ENCODE measurements at regions not wholly inside any gene's neighbourhood (a gene's known extent, or its start where the extent isn't known, plus 50 kb on each side); places are given as distances from the start of the nearest gene placed in this dataset.

DNA sequence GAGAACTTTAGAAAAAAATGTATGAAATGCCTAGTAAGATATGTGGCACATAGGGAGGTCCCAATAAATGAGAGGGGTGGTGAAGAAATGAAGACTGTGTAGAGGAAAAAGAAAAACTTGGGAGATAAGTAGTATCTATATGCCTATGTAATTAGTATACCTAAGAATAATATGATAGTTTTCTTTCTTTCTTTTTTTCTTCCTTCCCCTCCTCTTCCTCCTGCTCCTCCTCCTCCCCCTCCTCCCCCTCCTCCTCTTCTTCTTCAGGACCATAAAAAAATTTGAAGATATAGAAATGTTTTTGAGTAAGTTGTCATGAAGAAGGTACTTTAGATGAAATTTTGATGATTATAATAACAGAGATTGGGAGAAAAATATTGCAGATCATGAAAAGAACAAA lies 857.4 kb downstream of the MAT2B start:
- H3K9ac ChIP-seq (ENCODE audit: low read length) = no peak overlapping the region
- H3K36me3 ChIP-seq (ENCODE audit: insufficient read depth, low read length) = no peaks in the 10 kb centered on the region
- H3K4me1 ChIP-seq (ENCODE audit: insufficient read depth, low read length, severe bottlenecking) = no peaks in the 10 kb centered on the region
- no peaks in the 10 kb centered on the region for H3K9me2 ChIP-seq (ENCODE audit: low read depth, low read length)
- no peaks in the 10 kb centered on the region for H4K20me1 ChIP-seq (ENCODE audit: insufficient read depth, low read length)
- no peaks in the 10 kb centered on the region for H3F3A ChIP-seq (ENCODE audit: insufficient read depth, low read length)
- H3K9me3 ChIP-seq (ENCODE audit: low read length) = no peaks in the 10 kb centered on the region
- H3K4me2 ChIP-seq (ENCODE audit: low read length) = no peak overlapping the region
- no peak overlapping the region for H3K27ac ChIP-seq (ENCODE audit: low read depth, low read length, poor library complexity, severe bottlenecking)
- no peak overlapping the region for H3K4me3 ChIP-seq (ENCODE audit: low read depth, low read length, poor library complexity, severe bottlenecking)
- H3K79me2 ChIP-seq (ENCODE audit: insufficient read depth, low read length) = no peaks in the 10 kb centered on the region
- no peak for TF ChIP-seq EZH2 (IDR thresholded peaks at IDR 0.05; ENCODE audit: borderline replicate concordance, low read length)
- TF ChIP-seq, protein P1, sequence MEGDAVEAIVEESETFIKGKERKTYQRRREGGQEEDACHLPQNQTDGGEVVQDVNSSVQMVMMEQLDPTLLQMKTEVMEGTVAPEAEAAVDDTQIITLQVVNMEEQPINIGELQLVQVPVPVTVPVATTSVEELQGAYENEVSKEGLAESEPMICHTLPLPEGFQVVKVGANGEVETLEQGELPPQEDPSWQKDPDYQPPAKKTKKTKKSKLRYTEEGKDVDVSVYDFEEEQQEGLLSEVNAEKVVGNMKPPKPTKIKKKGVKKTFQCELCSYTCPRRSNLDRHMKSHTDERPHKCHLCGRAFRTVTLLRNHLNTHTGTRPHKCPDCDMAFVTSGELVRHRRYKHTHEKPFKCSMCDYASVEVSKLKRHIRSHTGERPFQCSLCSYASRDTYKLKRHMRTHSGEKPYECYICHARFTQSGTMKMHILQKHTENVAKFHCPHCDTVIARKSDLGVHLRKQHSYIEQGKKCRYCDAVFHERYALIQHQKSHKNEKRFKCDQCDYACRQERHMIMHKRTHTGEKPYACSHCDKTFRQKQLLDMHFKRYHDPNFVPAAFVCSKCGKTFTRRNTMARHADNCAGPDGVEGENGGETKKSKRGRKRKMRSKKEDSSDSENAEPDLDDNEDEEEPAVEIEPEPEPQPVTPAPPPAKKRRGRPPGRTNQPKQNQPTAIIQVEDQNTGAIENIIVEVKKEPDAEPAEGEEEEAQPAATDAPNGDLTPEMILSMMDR (IDR thresholded peaks at IDR 0.05; ENCODE audit: low read length) = no peak
- H3K27me3 ChIP-seq (ENCODE audit: insufficient read depth, low read length) = no peaks in the 10 kb centered on the region
- no peak overlapping the region for H2AFZ ChIP-seq (ENCODE audit: low read length)

DNA sequence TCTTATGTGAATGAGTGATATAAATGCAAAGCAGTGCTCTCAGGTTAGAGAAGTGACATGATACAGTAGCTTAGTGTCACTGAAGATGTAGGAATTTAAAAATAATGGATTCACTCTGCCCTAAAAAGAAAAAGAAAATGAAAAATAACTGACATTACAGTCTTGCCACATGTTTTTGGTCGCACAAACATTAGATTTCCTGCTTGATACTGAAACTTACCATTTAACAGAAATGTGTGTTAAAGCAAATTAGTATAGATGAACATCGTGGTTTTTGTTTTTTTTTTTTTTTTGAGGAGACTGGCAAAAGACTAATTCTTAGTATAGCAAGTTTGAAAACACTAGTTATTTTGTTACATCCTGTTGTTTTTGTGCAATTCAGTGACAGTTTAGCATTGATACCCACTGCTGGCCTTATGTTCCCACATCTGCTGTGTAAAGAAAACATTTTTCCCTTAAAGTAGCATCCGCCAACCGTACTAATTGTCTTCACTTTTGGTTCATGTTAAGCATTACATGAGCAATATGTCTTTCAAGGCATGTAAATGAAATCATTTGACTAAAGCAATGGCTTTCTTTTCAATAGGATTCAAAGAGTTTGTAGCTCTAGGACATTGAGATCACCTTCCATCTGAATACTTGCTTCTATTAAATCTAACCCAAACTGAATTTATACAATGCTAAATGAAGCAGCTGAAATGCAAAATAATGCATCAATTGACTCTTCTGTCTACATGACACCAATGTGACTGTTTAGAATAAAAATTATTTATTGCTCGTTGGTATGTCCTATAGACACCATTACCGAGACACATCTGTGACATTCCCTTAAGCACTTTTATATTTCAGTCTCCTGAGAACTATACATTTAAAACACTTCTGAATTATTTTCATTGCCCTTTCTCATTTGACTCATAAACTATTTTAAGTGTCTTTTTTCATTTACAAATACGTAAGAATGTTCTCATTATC lies 859.1 kb downstream of the MAT2B start:
- no peaks in the 10 kb centered on the region for H3K4me1 ChIP-seq (ENCODE audit: insufficient read depth, low read length, severe bottlenecking)
- H3K9ac ChIP-seq (ENCODE audit: low read length) = no peak overlapping the region
- H3F3A ChIP-seq (ENCODE audit: insufficient read depth, low read length) = no peaks in the 10 kb centered on the region
- no peaks in the 10 kb centered on the region for H3K27me3 ChIP-seq (ENCODE audit: insufficient read depth, low read length)
- no peaks in the 10 kb centered on the region for H3K9me2 ChIP-seq (ENCODE audit: low read depth, low read length)
- H3K9me3 ChIP-seq (ENCODE audit: low read length) = no peaks in the 10 kb centered on the region
- no peaks in the 10 kb centered on the region for H4K20me1 ChIP-seq (ENCODE audit: insufficient read depth, low read length)
- no peaks in the 10 kb centered on the region for H3K79me2 ChIP-seq (ENCODE audit: insufficient read depth, low read length)
- no peak overlapping the region for H3K27ac ChIP-seq (ENCODE audit: low read depth, low read length, poor library complexity, severe bottlenecking)
- H3K4me3 ChIP-seq (ENCODE audit: low read depth, low read length, poor library complexity, severe bottlenecking) = no peak overlapping the region
- TF ChIP-seq EZH2 (IDR thresholded peaks at IDR 0.05; ENCODE audit: borderline replicate concordance, low read length) = no peak
- TF ChIP-seq, protein P1 (IDR thresholded peaks at IDR 0.05; ENCODE audit: low read length) = no peak
- no peak overlapping the region for H3K4me2 ChIP-seq (ENCODE audit: low read length)
- no peaks in the 10 kb centered on the region for H3K36me3 ChIP-seq (ENCODE audit: insufficient read depth, low read length)
- H2AFZ ChIP-seq (ENCODE audit: low read length) = no peak overlapping the region

- no peak for TF ChIP-seq EZH2 (IDR thresholded peaks at IDR 0.05; ENCODE audit: borderline replicate concordance, low read length)
- TF ChIP-seq, protein P1 (IDR thresholded peaks at IDR 0.05; ENCODE audit: low read length) = no peak
- H3K4me3 ChIP-seq (ENCODE audit: low read depth, low read length, poor library complexity, severe bottlenecking) = no peak overlapping the region
- no peaks in the 10 kb centered on the region for H3K9me2 ChIP-seq (ENCODE audit: low read depth, low read length)
These were observed 865.4 kb downstream of the MAT2B start for GRCh38 chr5:164370841-164371240.

More at GRCh38 chr5:164370841-164371240, 865.4 kb downstream of the MAT2B start:
- Histone ChIP-seq H3K27ac (ENCODE audit: low read depth, low read length, poor library complexity, severe bottlenecking) (no peak overlapping the region), H4K20me1 (ENCODE audit: insufficient read depth, low read length) (no peaks in the 10 kb centered on the region), H2AFZ (ENCODE audit: low read length) (no peak overlapping the region), H3K36me3 (ENCODE audit: insufficient read depth, low read length) (no peaks in the 10 kb centered on the region), H3K79me2 (ENCODE audit: insufficient read depth, low read length) (no peaks in the 10 kb centered on the region), H3F3A (ENCODE audit: insufficient read depth, low read length) (no peaks in the 10 kb centered on the region), H3K4me2 (ENCODE audit: low read length) (no peak overlapping the region), H3K27me3 (ENCODE audit: insufficient read depth, low read length) (no peaks in the 10 kb centered on the region), H3K4me1 (ENCODE audit: insufficient read depth, low read length, severe bottlenecking) (no peaks in the 10 kb centered on the region), H3K9me3 (ENCODE audit: low read length) (no peaks in the 10 kb centered on the region), H3K9ac (ENCODE audit: low read length) (no peak overlapping the region)
